Heart right ventricle (tissue), 16 donors: ENCODE measurements at regions not wholly inside any gene's neighbourhood (a gene's known extent, or its start where the extent isn't known, plus 50 kb on each side); places are given as distances from the start of the nearest gene placed in this dataset.

Source experiments
- ATAC-seq, 8 donors: fragments of 200-7000 bp; cut with Tn5 transposase; one replicate each; pipeline ENCODE4 v1.9.1; 2020; ENCODE audit warnings: mild to moderate bottlenecking in 8 of 8, moderate library complexity in 8 of 8, moderate number of reproducible peaks in 1 of 8
- DNase-seq, 2 donors: peaks; one replicate each; pipeline ENCODE4 v3.0.0-alpha.2; 2020
- H3K27ac ChIP-seq, 10 donors: fragments of 200-600 bp; sonication (generic) in 2 of 10; one replicate each; pipeline versions ENCODE4 v1.5.0 to v1.8.0; 2020 to 2022; ENCODE audit warnings: mild to moderate bottlenecking in 3 of 10
- H3K27me3 ChIP-seq, 7 donors: fragments of 200-600 bp; one replicate each; pipeline ENCODE4 v1.8.0; 2021 to 2022; ENCODE audit warnings: mild to moderate bottlenecking in 2 of 7
- H3K36me3 ChIP-seq, 9 donors: fragments of 200-600 bp; sonication (generic) in 1 of 9; one replicate each; pipeline versions ENCODE4 v1.5.0 to v1.8.0; 2020 to 2022; ENCODE audit warnings: mild to moderate bottlenecking in 2 of 9
- H3K4me1 ChIP-seq, 9 donors: fragments of 200-600 bp; sonication (generic) in 1 of 9; one replicate each; pipeline versions ENCODE4 v1.5.0 to v1.8.0; 2020 to 2022; ENCODE audit warnings: mild to moderate bottlenecking in 4 of 9
- H3K4me3 ChIP-seq, 10 donors: fragments of 200-600 bp; sonication (generic) in 2 of 10; one replicate each; pipeline versions ENCODE4 v1.5.0 to v1.8.0; 2020 to 2022; ENCODE audit warnings: mild to moderate bottlenecking in 7 of 10, moderate library complexity in 2 of 10
- H3K9me3 ChIP-seq, 11 donors: fragments of 200-600 bp in 10 of 11; sonication (generic) in 2 of 11; one replicate each; pipeline versions ENCODE4 v1.5.0 to v1.8.0; 2013 to 2022; ENCODE audit warnings: mild to moderate bottlenecking in 2 of 11, control low read depth in 1 of 11, moderate library complexity in 1 of 11
- CTCF ChIP-seq, 9 donors: fragments of 200-600 bp; sonication (generic) in 2 of 9; IDR thresholded peaks; one replicate each; pipeline versions ENCODE4 v1.5.0 to v1.8.0; 2021 to 2022; ENCODE audit warnings: antibody characterized with exemption in 9 of 9, mild to moderate bottlenecking in 5 of 9, moderate library complexity in 1 of 9
- WGBS, 2 donors: extraction: QIAGEN DNeasy Blood & Tissue Kit; methylation state at CpG; one replicate each; pipeline ENCODE4 v1.1.7; 2013; ENCODE audit warnings: inconsistent platforms in 1 of 2; 5-methylcytosine and 5-hydroxymethylcytosine counted together
- intact Hi-C, 10 donors: fragments of 100-400 bp; cut with DNase I; formaldehyde crosslinking; loops; one replicate each; pipeline versions ENCODE4 v1.11.1 to v1.14.2; 2022
- donor health status: Arrhythmogenic right ventricular cardiomyopathy.
- donor health status: ischemic (EF 13 %, LVEDD 7.1; RV severe dilation, severe dysfunction).
- donor health status: healthy with polysubstance abuse.
- donor health status: DM: no; HTN: yes; CAD: no.
- donor health status: DM: no; HTN: no; CAD: no.
- donor health status: ischemic (EF 25% LVEDD 6.9; RV normal size, moderate dysfunction).
- donor health status: ischemic (EF 25% LVEDD 5.7; RV mildly dilated, moderate dysfunction).
- donor health status: healthy.
- donor health status: DM: yes; HTN: yes; CAD: no.
- donor health status: Ischemic cardiomyopathy.
- donor health status: ischemic (EF 35%, LVEDD 5.7; RV mildly dilated, moderate dysfunction).
- donor health status: nonischemic (EF 11% LVEDD 7.7; RV severe dilation, severe dysfunction).
- donor health status: DM: yes; HTN: yes; CAD: no.
- donor health status: PGD.
- donor health status: ischemic (EF 29% LVEDD 5.4; RV normal size, mild dysfunction).
- donor health status: nonischemic (EF 23%, LVEDD 6.1; RV moderate dilation, normal function).

DNA sequence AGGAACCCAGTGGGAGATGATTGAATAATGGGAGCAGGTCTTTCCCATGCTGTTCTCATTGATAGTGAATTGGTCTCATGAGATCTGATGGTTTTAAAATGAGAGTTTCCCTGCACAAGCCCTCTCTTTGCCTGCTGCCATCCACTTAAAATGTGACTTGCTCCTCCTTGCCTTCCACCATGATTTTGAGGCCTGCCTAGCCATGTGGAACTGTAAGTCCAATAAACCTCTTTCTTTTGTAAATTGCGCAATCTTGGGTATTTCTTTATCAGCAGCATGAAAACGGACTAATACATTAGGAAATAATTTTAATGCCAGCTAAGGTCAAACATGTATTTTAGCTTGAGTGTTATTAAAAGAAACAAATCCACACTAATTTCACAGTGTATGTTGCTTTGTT lies 517.6 kb upstream of the ALCAM start:
- Histone ChIP-seq H3K27ac (no peak overlapping the region), H3K27me3 (no peaks in the 10 kb centered on the region), H3K36me3 (no peaks in the 10 kb centered on the region), H3K9me3 (peaks cover 0 to 18% (median 0%) of the 10 kb centered on the region in 11 donors), H3K4me3 (no peak overlapping the region), H3K4me1 (no peaks in the 10 kb centered on the region)
- ATAC-seq: no peak
- no peak for TF ChIP-seq CTCF (IDR thresholded peaks at IDR 0.05)
- 85 to 90% methylated on average over 2 of the region's 2 CpGs for WGBS, 2 donors
- intact Hi-C loops: no loop called here
- DNase-seq: no peak

DNA sequence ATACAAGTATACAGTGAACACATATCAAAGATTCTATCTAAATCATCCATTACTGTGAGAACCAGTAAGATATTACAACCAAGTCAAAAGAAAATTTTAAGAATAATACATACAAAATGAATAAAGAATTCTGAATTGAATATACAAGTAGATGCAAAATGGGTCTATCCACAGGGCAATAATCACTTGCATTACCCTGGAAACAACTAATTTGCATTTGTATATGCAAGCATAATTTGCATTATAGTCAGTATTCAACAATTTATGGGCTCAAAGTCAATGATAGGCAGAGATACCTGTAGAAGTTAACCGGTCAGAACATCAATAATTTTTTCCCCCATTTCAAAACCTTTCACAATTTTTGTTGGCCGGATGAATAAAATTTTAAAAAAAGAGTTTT lies 512.2 kb upstream of the ALCAM start:
- no peak overlapping the region for H3K27ac ChIP-seq
- no peaks in the 10 kb centered on the region for H3K36me3 ChIP-seq
- no peaks in the 10 kb centered on the region for H3K27me3 ChIP-seq
- no peaks in the 10 kb centered on the region for H3K4me1 ChIP-seq
- peaks cover 0 to 10% (median 0%) of the 10 kb centered on the region in 11 donors for H3K9me3 ChIP-seq
- DNase-seq (no peak), ATAC-seq (no peak)
- intact Hi-C loops: no loop called here
- no peak overlapping the region for H3K4me3 ChIP-seq
- no peak for TF ChIP-seq CTCF (IDR thresholded peaks at IDR 0.05)
- WGBS, 2 donors: 72 to 73% methylated on average over 2 of the region's 2 CpGs

DNA sequence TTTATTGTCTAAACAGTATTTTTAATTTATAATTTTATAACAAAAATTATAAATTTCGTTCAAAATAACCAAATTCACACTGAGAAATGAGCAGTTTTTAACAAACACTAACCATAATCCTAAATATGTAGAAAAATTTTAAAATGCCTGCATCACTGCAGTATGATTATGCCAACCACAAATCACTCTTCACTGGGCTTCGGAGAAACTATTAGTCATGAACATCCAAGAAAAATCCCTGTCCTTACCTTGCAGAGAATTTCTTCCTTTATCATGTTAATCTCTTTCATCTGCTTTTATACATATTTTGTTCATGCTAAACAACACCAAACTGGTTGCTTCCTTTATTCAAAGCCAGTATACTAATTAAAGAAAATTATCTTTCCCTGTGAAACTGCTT lies 511.0 kb upstream of the ALCAM start:
- no peaks in the 10 kb centered on the region for H3K36me3 ChIP-seq
- peaks cover 0 to 9% (median 0%) of the 10 kb centered on the region in 11 donors for H3K9me3 ChIP-seq
- ATAC-seq (no peak), DNase-seq (no peak)
- intact Hi-C loops: no loop called here
- H3K4me1 ChIP-seq: no peaks in the 10 kb centered on the region
- H3K27ac ChIP-seq: no peak overlapping the region
- H3K4me3 ChIP-seq: no peak overlapping the region
- TF ChIP-seq CTCF (IDR thresholded peaks at IDR 0.05): no peak
- 47 to 66% methylated on average over 2 of the region's 2 CpGs for WGBS, 2 donors
- H3K27me3 ChIP-seq: no peaks in the 10 kb centered on the region

DNA sequence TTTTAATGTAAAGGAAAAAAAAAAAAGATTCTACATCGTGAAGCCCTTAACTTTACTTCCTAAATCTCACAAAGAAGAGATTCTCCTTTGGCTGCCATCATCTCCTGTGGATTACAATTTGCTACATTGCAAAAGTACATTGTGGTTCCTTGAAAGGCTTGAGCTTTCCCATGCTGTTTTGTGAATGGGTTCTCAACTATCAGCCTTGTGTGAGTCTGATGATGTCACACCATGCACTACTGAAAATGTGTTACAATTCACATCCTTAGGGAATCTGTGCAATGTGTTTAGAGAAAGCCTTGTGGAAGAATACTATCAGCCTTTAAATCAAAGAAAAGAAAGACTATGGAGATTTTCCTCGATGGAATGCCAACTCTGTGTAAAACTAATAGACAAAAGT lies 510.0 kb upstream of the ALCAM start:
- intact Hi-C loops: no loop called here
- no peaks in the 10 kb centered on the region for H3K4me1 ChIP-seq
- WGBS, 2 donors: 41 to 51% methylated on average over 2 of the region's 2 CpGs
- no peak for TF ChIP-seq CTCF (IDR thresholded peaks at IDR 0.05)
- no peak for DNase-seq
- H3K4me3 ChIP-seq: no peak overlapping the region
- no peaks in the 10 kb centered on the region for H3K36me3 ChIP-seq
- no peak overlapping the region for H3K27ac ChIP-seq
- no peaks in the 10 kb centered on the region for H3K27me3 ChIP-seq
- peaks cover 0 to 4% (median 0%) of the 10 kb centered on the region in 11 donors for H3K9me3 ChIP-seq
- ATAC-seq: no peak

DNA sequence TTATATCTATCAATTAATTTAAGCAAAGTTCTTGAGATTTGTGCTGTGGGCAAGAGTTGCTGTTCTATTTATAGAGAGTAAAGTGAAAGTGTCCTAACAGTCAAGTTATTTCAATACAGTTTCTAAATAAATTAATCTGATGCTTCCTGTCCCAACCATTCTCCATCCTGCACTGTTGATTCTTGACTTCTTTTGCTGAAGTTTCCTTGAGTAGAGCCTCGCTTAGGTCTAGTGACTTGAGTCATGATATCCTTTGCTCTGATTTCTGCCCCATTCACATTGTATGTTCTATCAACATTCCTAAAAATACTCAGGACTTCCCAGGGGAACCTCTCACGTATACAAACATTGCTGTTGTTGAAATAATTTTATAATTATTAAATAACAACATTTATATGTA lies 498.4 kb upstream of the ALCAM start:
- DNase-seq (no peak), ATAC-seq (no peak)
- 60 to 63% methylated on average over 2 of the region's 2 CpGs for WGBS, 2 donors
- no peak for TF ChIP-seq CTCF (IDR thresholded peaks at IDR 0.05)
- Histone ChIP-seq H3K4me3 (no peak overlapping the region), H3K27ac (no peak overlapping the region), H3K9me3 (no peaks in the 10 kb centered on the region), H3K27me3 (no peaks in the 10 kb centered on the region), H3K4me1 (no peaks in the 10 kb centered on the region), H3K36me3 (no peaks in the 10 kb centered on the region)
- intact Hi-C loops: no loop called here
